Cerebellar nuclear complex (tissue), 1 donor: ENCODE measurements at regions not wholly inside any gene's neighbourhood (a gene's known extent, or its start where the extent isn't known, plus 50 kb on each side); places are given as distances from the start of the nearest gene placed in this dataset.

ENCODE experiments used
- DNase-seq, 2 experiments: peaks; one replicate each; lab custom pipeline; 2025; lab: John Stamatoyannopoulos, UW

- DNase-seq = no peak
Measured at GRCh38 chr6:113089056-113089455, 741.9 kb downstream of the RFPL4B start.

- no peak for DNase-seq
Measured at GRCh38 chr6:113092795-113093194, 745.7 kb downstream of the RFPL4B start.

- DNase-seq = no peak
Measured at GRCh38 chr6:113094779-113095178, 747.6 kb downstream of the RFPL4B start.

- DNase-seq = no peak
Measured at GRCh38 chr6:113095841-113096240, 748.7 kb downstream of the RFPL4B start.

GRCh38 chr6:113102761-113103160 is 754.4 kb upstream of the MARCKS start:
- no peak for DNase-seq

- no peak for DNase-seq
Measured at GRCh38 chr6:113103634-113104361, 753.3 kb upstream of the MARCKS start.

GRCh38 chr6:113104541-113104940 is 752.6 kb upstream of the MARCKS start:
- DNase-seq = no peak

- DNase-seq = no peak
Measured at GRCh38 chr6:113104951-113105350, 752.2 kb upstream of the MARCKS start.

- DNase-seq = no peak
Measured at GRCh38 chr6:113110211-113110610, 746.9 kb upstream of the MARCKS start.

GRCh38 chr6:113111550-113111949 is 745.6 kb upstream of the MARCKS start:
- no peak for DNase-seq

- no peak for DNase-seq
Measured at GRCh38 chr6:113112086-113112485, 745.1 kb upstream of the MARCKS start.

GRCh38 chr6:113115196-113115595 is 741.9 kb upstream of the MARCKS start:
- DNase-seq = no peak

GRCh38 chr6:113120224-113120581 is 736.9 kb upstream of the MARCKS start:
- DNase-seq = no peak

GRCh38 chr6:113120582-113121285 is 736.4 kb upstream of the MARCKS start:
- DNase-seq = no peak

- DNase-seq = no peak
Measured at GRCh38 chr6:113121571-113121970, 735.6 kb upstream of the MARCKS start.

- DNase-seq = no peak
Measured at GRCh38 chr6:113122060-113122459, 735.1 kb upstream of the MARCKS start.

- DNase-seq = no peak
Measured at GRCh38 chr6:113125626-113126025, 731.5 kb upstream of the MARCKS start.

GRCh38 chr6:113127786-113128419 is 729.2 kb upstream of the MARCKS start:
- DNase-seq = no peak

- no peak for DNase-seq
Measured at GRCh38 chr6:113128661-113129060, 728.5 kb upstream of the MARCKS start.

- DNase-seq = no peak
Measured at GRCh38 chr6:113129991-113130390, 727.2 kb upstream of the MARCKS start.

- no peak for DNase-seq
Measured at GRCh38 chr6:113137426-113137825, 719.7 kb upstream of the MARCKS start.

GRCh38 chr6:113140721-113141120 is 716.4 kb upstream of the MARCKS start:
- no peak for DNase-seq

- DNase-seq = no peak
Measured at GRCh38 chr6:113141901-113142300, 715.2 kb upstream of the MARCKS start.
